ENCODE measurements at regions not wholly inside any gene's neighbourhood (a gene's known extent, or its start where the extent isn't known, plus 50 kb on each side); places are given as distances from the start of the nearest gene placed in this dataset.

DNA sequence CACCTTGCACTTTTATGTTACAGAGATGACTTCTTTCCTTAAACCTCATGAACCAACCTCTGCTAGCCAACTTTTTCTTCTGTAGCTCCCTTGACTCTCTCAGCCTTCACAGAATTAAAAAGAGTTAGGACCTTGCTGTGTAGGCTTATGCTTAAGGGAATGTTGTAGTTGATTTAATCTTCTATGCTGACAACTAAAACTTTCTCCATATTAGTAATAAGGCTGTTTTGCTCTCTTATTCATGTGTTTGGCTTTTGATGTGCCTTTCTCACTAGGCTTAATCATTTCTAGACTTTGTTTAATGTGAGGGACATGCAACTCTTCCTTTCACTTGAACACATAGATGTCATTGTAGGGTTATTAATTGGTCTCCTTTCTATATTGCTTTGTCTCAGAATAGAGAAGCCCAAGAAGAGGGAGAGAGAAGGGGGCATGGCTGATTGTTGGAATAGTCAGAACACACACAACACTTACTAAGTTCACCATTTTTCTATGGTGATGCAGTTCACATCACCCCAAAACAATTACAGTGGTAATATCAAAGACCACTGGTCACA lies 509.5 kb downstream of the UQCRFS1 start:
- H3K27ac ChIP-seq (ENCODE audit: poor library complexity, severe bottlenecking), result no peak overlapping the region
- H3K4me1 ChIP-seq (ENCODE audit: insufficient read depth, poor library complexity, severe bottlenecking), result peaks cover 42% of the 10 kb centered on the region
- no peaks in the 10 kb centered on the region for H3K27me3 ChIP-seq (ENCODE audit: insufficient read depth, poor library complexity, severe bottlenecking)
- ATAC-seq (ENCODE audit: low read depth) (no peak), DNase-seq (ENCODE audit: low spot score) (no peak)
- H3K36me3 ChIP-seq (ENCODE audit: low read depth), result no peaks in the 10 kb centered on the region; the same call in 1 of the 2 replicates
- no peak overlapping the region for H3K4me3 ChIP-seq (ENCODE audit: severe bottlenecking)
- no peaks in the 10 kb centered on the region for H3K9me3 ChIP-seq (ENCODE audit: severe bottlenecking)
- TF ChIP-seq, protein P1, sequence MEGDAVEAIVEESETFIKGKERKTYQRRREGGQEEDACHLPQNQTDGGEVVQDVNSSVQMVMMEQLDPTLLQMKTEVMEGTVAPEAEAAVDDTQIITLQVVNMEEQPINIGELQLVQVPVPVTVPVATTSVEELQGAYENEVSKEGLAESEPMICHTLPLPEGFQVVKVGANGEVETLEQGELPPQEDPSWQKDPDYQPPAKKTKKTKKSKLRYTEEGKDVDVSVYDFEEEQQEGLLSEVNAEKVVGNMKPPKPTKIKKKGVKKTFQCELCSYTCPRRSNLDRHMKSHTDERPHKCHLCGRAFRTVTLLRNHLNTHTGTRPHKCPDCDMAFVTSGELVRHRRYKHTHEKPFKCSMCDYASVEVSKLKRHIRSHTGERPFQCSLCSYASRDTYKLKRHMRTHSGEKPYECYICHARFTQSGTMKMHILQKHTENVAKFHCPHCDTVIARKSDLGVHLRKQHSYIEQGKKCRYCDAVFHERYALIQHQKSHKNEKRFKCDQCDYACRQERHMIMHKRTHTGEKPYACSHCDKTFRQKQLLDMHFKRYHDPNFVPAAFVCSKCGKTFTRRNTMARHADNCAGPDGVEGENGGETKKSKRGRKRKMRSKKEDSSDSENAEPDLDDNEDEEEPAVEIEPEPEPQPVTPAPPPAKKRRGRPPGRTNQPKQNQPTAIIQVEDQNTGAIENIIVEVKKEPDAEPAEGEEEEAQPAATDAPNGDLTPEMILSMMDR (IDR thresholded peaks at IDR 0.05; ENCODE audit: poor library complexity, severe bottlenecking), result no peak

DNA sequence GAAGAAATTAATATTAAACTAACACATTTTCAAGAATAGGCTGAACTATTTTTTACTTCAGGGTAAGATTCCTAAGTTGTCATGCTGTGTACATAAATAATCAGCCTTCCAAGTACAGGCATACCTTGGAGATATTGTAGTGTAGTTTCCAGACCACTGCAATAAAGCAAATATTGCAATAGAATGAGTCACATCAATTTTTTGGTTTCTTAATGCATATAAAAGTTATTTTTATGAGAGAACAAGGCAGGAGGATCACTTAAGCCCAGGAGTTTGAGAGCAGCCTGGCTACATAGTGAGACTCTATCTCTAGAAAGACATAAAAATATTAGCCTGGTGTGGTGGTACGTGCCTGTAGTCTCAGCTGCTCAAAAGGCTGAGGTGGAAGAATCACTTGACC lies 511.5 kb downstream of the UQCRFS1 start:
- DNase-seq (ENCODE audit: low spot score), result no peak

DNA sequence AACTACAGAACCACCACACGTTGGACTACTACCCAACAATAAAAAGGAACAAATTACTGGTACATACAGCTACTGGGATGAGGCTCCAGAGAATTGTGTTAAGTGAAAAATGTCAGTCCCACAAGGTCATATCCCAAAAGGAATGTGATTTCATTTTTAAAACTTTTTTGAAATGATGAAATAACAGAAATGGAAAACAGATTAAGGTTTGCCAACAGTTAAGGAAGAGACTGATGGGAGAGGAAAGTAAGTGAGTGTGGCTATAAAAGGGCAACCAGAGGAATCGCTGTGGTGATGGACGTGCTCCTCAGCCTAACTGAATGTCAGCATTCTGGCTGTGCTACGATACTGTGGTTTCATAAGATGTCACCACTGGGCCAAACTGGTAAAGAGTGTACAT lies 512.8 kb downstream of the UQCRFS1 start:
- ATAC-seq (ENCODE audit: low read depth), result no peak
- no peak for DNase-seq (ENCODE audit: low spot score)
- TF ChIP-seq, protein P1 (IDR thresholded peaks at IDR 0.05; ENCODE audit: poor library complexity, severe bottlenecking), result no peak
- H3K4me1 ChIP-seq (ENCODE audit: insufficient read depth, poor library complexity, severe bottlenecking), result peaks cover 24% of the 10 kb centered on the region
- no peaks in the 10 kb centered on the region for H3K9me3 ChIP-seq (ENCODE audit: severe bottlenecking)
- no peak overlapping the region for H3K4me3 ChIP-seq (ENCODE audit: severe bottlenecking)
- H3K27ac ChIP-seq (ENCODE audit: poor library complexity, severe bottlenecking), result no peak overlapping the region
- no peaks in the 10 kb centered on the region; the same call in 1 of the 2 replicates for H3K36me3 ChIP-seq (ENCODE audit: low read depth)
- no peaks in the 10 kb centered on the region for H3K27me3 ChIP-seq (ENCODE audit: insufficient read depth, poor library complexity, severe bottlenecking)

More for the DNA sequence above, 511.5 kb downstream of the UQCRFS1 start:
- Histone ChIP-seq H3K4me3 (ENCODE audit: severe bottlenecking) (no peak overlapping the region), H3K9me3 (ENCODE audit: severe bottlenecking) (no peaks in the 10 kb centered on the region), H3K27ac (ENCODE audit: poor library complexity, severe bottlenecking) (peak overlapping the region; percentile 70), H3K36me3 (ENCODE audit: low read depth) (no peaks in the 10 kb centered on the region; the same call in 1 of the 2 replicates), H3K4me1 (ENCODE audit: insufficient read depth, poor library complexity, severe bottlenecking) (peaks cover 37% of the 10 kb centered on the region), H3K27me3 (ENCODE audit: insufficient read depth, poor library complexity, severe bottlenecking) (no peaks in the 10 kb centered on the region)
- TF ChIP-seq, protein P1 (IDR thresholded peaks at IDR 0.05; ENCODE audit: poor library complexity, severe bottlenecking), result no peak
- peak; percentile 81 for ATAC-seq (ENCODE audit: low read depth)

DNA sequence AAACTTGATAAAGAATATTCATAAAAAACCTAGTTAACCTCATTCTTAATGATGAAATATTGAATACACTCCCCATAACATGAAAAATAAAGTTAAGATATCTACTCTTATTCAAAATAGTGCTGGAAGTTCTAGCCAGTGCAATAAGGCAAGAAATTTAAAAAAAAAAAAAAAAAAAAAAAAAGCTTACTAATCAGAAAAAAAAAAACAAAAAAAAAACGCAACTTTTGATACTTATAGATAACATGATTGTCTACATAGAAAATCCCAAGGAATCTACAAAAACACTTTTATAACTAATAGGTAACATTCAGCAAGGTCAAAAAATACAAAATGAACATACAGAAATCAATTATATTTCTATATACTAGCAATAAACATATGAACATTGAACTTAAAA lies 515.6 kb downstream of the UQCRFS1 start:
- Histone ChIP-seq H3K27me3 (ENCODE audit: insufficient read depth, poor library complexity, severe bottlenecking) (no peaks in the 10 kb centered on the region), H3K36me3 (ENCODE audit: low read depth) (no peaks in the 10 kb centered on the region), H3K4me3 (ENCODE audit: severe bottlenecking) (no peak overlapping the region), H3K9me3 (ENCODE audit: severe bottlenecking) (no peaks in the 10 kb centered on the region), H3K4me1 (ENCODE audit: insufficient read depth, poor library complexity, severe bottlenecking) (peaks cover 15% of the 10 kb centered on the region), H3K27ac (ENCODE audit: poor library complexity, severe bottlenecking) (no peak overlapping the region)
- TF ChIP-seq, protein P1 (IDR thresholded peaks at IDR 0.05; ENCODE audit: poor library complexity, severe bottlenecking), result no peak
- ATAC-seq (ENCODE audit: low read depth) (no peak), DNase-seq (ENCODE audit: low spot score) (no peak)

DNA sequence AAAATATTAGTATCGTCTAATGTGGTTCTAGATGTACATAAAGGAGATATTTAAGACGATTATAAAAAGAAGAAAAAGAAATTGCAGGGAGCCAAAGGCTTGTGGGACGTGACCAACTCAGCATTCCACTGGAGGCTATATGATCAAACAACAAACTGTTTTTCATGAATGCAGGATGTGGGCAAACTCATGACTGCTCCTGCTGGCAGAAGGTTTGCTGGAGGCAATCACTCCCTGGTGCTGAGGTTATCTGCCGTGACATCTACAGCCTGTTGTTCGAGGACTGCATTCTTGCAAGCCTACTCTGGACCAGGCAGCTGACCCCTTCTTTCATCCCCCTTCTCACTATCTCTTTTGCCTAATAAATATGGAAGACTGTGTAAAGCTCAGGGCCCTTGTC lies 518.1 kb downstream of the UQCRFS1 start:
- no peak for DNase-seq (ENCODE audit: low spot score)

More for the DNA sequence above, 518.1 kb downstream of the UQCRFS1 start:
- TF ChIP-seq, protein P1 (IDR thresholded peaks at IDR 0.05; ENCODE audit: poor library complexity, severe bottlenecking), result no peak
- Histone ChIP-seq H3K4me3 (ENCODE audit: severe bottlenecking) (no peak overlapping the region), H3K36me3 (ENCODE audit: low read depth) (no peaks in the 10 kb centered on the region), H3K4me1 (ENCODE audit: insufficient read depth, poor library complexity, severe bottlenecking) (no peaks in the 10 kb centered on the region), H3K27me3 (ENCODE audit: insufficient read depth, poor library complexity, severe bottlenecking) (no peaks in the 10 kb centered on the region), H3K9me3 (ENCODE audit: severe bottlenecking) (no peaks in the 10 kb centered on the region), H3K27ac (ENCODE audit: poor library complexity, severe bottlenecking) (no peak overlapping the region)
- no peak for ATAC-seq (ENCODE audit: low read depth)
